Erythroblast (primary cell): ENCODE measurements at regions not wholly inside any gene's neighbourhood (a gene's known extent, or its start where the extent isn't known, plus 50 kb on each side); places are given as distances from the start of the nearest gene placed in this dataset.

ENCODE experiments used
- GATA1 ChIP-seq: IDR thresholded peaks from 2 replicates; pipeline ENCODE4 v1.6.1; 2011; ENCODE audit warnings: low read depth, mild to moderate bottlenecking, control low read depth, low read length, moderate library complexity
- POLR2A ChIP-seq: IDR thresholded peaks from 2 replicates; pipeline ENCODE4 v1.6.1; 2011; ENCODE audit warnings: mild to moderate bottlenecking, low read length

DNA sequence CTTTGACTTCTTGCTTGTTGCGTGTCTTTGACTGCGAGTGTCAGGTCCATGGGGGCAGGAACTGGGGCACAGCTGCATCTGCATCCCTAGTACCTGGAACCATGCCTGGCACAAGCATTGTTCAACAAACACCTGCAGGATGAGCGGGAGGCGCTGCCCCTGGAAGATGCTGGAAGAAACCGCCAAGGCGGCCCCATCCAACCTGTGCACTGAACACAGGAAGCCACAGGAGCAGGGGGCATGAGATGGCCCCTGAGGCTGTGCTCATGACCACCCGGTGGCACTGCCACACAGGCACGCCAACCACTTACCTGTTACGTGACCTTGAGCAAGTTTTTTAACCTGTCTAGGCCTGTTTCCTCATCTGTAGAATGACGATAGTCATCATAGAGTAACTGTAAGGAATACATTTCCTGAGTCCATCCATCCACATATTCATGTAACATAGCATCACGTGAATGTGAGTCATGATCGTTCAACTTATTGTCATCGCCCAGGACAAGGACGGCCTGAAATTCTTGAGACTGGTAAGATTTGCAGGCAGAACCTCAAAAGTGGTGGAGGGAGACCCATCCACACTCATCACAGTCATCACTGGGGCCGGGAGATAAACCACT, 374.2 kb downstream of the PREX1 start:
- TF ChIP-seq POLR2A (no peak), GATA1 (no peak)
